ENCODE measurements at regions not wholly inside any gene's neighbourhood (a gene's known extent, or its start where the extent isn't known, plus 50 kb on each side); places are given as distances from the start of the nearest gene placed in this dataset.

DNA sequence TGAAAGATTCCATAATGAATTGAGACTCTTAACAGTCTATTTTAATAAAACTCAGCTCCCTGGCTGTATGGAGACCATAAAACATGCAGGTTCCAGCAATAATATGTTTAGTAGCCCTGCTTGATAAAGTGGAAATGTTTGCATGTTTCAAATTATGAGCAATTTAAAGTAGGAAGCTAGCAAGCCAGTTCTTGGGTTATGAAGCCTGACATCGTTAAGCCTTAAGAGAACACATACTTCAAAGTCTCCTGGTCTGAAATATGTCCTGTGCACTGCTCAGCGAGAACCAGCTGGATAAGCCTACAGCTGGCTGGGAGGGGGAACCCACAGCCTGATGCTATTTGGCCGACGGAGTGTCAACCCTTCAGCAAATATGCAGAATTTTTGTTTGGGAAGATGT lies 140.3 kb downstream of the SALL1 start:
- DNase-seq (ENCODE audit: low read depth), result no peak
- H3K4me3 ChIP-seq (ENCODE audit: control insufficient read depth, low read depth, low read length), result no peak overlapping the region
- TF ChIP-seq, protein P1, sequence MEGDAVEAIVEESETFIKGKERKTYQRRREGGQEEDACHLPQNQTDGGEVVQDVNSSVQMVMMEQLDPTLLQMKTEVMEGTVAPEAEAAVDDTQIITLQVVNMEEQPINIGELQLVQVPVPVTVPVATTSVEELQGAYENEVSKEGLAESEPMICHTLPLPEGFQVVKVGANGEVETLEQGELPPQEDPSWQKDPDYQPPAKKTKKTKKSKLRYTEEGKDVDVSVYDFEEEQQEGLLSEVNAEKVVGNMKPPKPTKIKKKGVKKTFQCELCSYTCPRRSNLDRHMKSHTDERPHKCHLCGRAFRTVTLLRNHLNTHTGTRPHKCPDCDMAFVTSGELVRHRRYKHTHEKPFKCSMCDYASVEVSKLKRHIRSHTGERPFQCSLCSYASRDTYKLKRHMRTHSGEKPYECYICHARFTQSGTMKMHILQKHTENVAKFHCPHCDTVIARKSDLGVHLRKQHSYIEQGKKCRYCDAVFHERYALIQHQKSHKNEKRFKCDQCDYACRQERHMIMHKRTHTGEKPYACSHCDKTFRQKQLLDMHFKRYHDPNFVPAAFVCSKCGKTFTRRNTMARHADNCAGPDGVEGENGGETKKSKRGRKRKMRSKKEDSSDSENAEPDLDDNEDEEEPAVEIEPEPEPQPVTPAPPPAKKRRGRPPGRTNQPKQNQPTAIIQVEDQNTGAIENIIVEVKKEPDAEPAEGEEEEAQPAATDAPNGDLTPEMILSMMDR (conservative IDR thresholded peaks at IDR 0.05; ENCODE audit: control insufficient read depth, insufficient read depth, low read depth, low read length), result no peak

DNA sequence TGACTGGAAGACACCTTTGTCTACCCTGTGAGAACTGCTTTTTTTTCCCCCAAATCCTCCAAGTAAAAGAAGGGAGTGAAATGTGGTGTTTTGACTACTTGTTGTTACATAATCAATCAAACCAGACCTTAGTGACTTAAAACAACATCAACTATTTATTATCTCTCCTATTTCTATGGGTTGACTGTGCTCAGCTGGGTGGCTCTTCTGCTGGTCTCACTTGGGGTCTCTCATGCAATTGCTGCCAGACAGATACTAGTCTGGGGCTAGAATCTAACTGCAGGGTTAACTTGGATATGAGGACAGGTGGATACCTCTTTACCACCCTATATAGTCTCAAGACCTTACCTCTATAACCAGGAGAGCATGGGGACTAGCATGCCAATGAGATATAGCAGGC lies 141.3 kb downstream of the SALL1 start:
- no peak for DNase-seq (ENCODE audit: low read depth)
- H3K4me3 ChIP-seq (ENCODE audit: control insufficient read depth, low read depth, low read length), result no peak overlapping the region
- TF ChIP-seq, protein P1 (conservative IDR thresholded peaks at IDR 0.05; ENCODE audit: control insufficient read depth, insufficient read depth, low read depth, low read length), result no peak

DNA sequence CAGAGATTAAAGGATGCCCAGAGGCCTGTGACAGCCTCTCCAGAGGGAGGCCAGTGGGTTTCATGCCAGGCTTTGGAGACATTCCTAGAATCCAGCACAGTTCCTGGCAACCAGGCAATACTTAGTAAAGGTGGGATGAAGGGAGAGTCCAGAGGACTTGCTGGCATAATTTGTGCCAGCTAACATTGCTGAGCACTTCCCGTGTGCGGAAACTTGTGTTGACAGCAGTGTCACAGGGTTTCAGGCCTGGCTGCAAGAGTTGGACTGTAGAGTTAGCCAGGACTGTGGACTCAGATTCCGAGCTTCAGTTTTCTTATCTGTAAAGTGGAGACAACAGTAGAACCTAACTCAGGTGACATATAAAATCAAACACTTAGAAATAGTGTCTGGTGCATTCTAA lies 141.7 kb downstream of the SALL1 start:
- H3K4me3 ChIP-seq (ENCODE audit: control insufficient read depth, low read depth, low read length), result no peak overlapping the region
- DNase-seq (ENCODE audit: low read depth), result no peak
- TF ChIP-seq, protein P1 (conservative IDR thresholded peaks at IDR 0.05; ENCODE audit: control insufficient read depth, insufficient read depth, low read depth, low read length), result no peak

DNA sequence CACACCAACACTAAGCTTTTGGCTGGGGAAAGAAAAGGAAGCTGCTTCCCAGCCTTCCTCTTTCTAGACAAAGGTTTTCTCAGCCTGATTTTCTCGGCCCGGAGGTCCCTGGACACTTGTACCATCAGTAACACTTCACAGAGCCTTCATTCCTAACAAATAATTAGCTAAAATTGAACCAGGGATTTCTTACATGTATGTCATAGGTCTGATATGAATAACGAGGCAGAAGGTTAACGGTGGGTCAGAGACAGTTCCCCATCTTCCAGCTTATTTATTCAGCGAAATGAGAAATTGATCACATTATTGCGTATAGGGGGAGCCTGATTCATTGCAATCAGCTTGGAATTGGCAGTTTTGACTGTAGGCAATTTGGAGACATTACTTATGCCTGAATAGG lies 142.5 kb downstream of the SALL1 start:
- no peak for DNase-seq (ENCODE audit: low read depth)
- TF ChIP-seq, protein P1 (conservative IDR thresholded peaks at IDR 0.05; ENCODE audit: control insufficient read depth, insufficient read depth, low read depth, low read length), result no peak
- H3K4me3 ChIP-seq (ENCODE audit: control insufficient read depth, low read depth, low read length), result no peak overlapping the region

DNA sequence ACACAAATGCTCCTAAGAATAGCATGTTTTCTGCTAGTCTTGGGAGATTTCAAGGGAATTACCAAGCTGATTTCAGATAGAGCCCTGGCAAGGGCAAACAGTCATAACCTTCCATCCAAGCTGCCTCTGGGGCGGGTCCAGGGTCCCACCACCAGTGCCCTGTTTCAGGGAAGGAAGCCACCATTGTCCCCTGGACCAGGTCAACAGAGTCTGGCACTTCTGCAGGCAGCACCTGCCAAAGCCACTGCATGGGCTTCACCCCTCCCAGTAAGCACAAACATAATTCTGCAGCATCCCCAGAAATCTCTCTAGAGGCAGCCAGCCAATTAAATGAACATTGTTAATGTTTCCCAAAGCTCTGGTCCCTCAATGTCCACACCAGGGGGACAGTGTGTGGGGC lies 143.0 kb downstream of the SALL1 start:
- no peak for DNase-seq (ENCODE audit: low read depth)
- TF ChIP-seq, protein P1 (conservative IDR thresholded peaks at IDR 0.05; ENCODE audit: control insufficient read depth, insufficient read depth, low read depth, low read length), result no peak
- H3K4me3 ChIP-seq (ENCODE audit: control insufficient read depth, low read depth, low read length), result no peak overlapping the region

DNA sequence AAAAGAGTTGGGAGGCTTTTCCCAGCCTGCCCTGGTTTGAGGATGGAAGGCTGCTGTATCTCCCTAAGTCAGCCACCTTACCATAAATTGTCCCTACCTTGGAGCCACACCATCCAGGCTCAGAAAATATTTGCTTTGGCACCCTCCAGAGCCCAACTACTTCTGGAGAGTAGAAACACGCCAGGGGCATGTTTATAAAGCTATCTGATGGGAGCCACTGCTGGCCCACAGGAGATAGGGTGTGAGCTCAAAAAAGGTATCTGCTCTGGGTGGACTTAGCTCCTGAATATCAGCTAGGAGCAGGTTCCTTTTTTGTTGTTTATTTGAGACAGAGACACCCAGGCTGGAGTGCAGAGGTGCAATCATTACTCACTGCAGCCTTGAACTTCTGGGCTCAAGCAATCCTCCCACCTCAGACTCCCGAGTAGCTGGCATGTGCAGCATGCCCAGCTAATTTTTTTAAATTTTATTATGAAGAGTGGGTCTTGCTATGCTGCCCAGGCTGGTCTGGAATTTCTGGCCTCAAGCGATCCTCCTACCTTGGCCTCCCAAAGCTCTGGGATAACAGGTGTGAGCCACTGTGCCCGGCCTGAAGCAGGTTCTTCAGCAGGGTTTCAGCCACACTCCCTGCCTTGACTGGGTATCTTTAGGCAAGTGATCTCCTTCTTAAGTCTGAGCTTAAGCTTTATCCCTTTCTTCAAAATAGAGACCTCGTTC lies 147.1 kb downstream of the SALL1 start:
- no peak overlapping the region for H3K4me3 ChIP-seq (ENCODE audit: control insufficient read depth, low read depth, low read length)
- DNase-seq (ENCODE audit: low read depth), result no peak
- TF ChIP-seq, protein P1 (conservative IDR thresholded peaks at IDR 0.05; ENCODE audit: control insufficient read depth, insufficient read depth, low read depth, low read length), result no peak
